Spleen (tissue), 7 donors: ENCODE measurements at regions not wholly inside any gene's neighbourhood (a gene's known extent, or its start where the extent isn't known, plus 50 kb on each side); places are given as distances from the start of the nearest gene placed in this dataset.

ENCODE experiments used
- CTCF ChIP-seq, 11 experiments: fragments of 200-600 bp in 7 of 11; fragments of 450-650 bp in 4 of 11; sonication (generic) in 4 of 11; IDR thresholded peaks in 8 of 11; conservative IDR thresholded peaks in 3 of 11; 1 replicate in 7 of 11; 2 replicates in 4 of 11; pipeline versions ENCODE4 v1.4.0 to v1.8.0; 2016 to 2021; ENCODE audit warnings: antibody characterized with exemption in 11 of 11, inconsistent platforms in 4 of 11, mild to moderate bottlenecking in 1 of 11
- POLR2A ChIP-seq, 3 donors: fragments of 450-650 bp; IDR thresholded peaks; one replicate each; pipeline ENCODE4 v1.5.1; 2017; ENCODE audit warnings: antibody characterized with exemption in 3 of 3, mild to moderate bottlenecking in 1 of 3
- donor health status: DM: no; HTN: no; CAD: no; lungs with moderate emphysema.
- donor health status: DM: no; HTN: no; CAD: no.
- donor health status: DM: no; HTN: no; CAD: no.

- TF ChIP-seq CTCF (IDR thresholded peaks at IDR 0.05 in 8 of 11, conservative IDR thresholded peaks at IDR 0.05 in 3 of 11) (no peak), POLR2A (IDR thresholded peaks at IDR 0.05) (no peak)
These were observed 126.8 kb upstream of the FAM20C start for GRCh38 chr7:65554-65953.
